C1 segment of cervical spinal cord (tissue), 14 donors: ENCODE measurements at regions not wholly inside any gene's neighbourhood (a gene's known extent, or its start where the extent isn't known, plus 50 kb on each side); places are given as distances from the start of the nearest gene placed in this dataset.
A peak's percentile ranks its signal among the peaks of the same experiment; 100 is the strongest.

Source experiments
- DNase-seq, 14 donors: peaks; one replicate each; lab custom pipeline; 2025; lab: John Stamatoyannopoulos, UW

- no peak for DNase-seq
Observed at GRCh38 chr13:97134364-97135095, 87.6 kb upstream of the MBNL2 start.

- DNase-seq, result no peak
Observed at GRCh38 chr13:97135883-97136282, 86.2 kb upstream of the MBNL2 start.

GRCh38 chr13:97136418-97136817 lies 85.7 kb upstream of the MBNL2 start:
- no peak for DNase-seq

- DNase-seq, result no peak
Observed at GRCh38 chr13:97139691-97140090, 82.4 kb upstream of the MBNL2 start.

DNA sequence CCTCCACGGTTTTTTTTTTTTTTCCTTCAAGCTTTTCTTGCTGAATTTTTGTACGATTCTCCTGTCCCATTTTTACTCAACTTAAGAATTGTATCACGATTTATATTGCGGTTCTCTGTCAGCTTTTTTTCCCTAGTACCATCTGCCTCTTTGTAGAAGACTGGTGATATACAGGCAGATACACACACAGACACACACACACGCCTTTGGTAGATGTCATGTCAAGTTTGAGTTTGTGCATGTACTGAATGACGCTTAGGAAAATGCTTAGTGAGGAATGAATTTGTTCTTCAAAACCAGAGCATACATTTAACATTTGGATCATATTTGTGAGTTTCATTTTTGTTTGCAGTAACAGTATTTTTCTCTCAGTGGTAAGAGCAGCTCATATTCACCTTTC lies 82.0 kb upstream of the MBNL2 start:
- no peak for DNase-seq

DNA sequence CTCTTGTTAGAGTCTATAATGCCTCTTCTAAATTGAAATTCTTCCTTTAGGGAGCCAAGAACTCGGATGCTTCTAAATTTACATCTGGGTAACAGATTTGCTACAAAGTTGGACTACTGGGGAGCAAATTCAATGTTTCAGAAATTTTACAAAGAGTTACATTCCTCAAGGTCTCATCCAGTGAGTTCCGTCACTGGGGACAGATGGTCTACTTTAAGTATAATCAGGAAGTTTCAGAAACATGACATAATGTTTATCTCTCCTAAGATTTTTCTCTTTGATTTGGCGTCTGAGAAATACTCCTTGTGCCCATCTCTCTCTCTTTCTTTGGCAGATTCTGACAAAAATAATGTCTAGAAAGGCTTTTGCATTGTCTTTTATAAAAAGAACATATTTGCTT lies 81.5 kb upstream of the MBNL2 start:
- no peak for DNase-seq

GRCh38 chr13:97141097-97141496 lies 81.0 kb upstream of the MBNL2 start:
- no peak for DNase-seq

DNA sequence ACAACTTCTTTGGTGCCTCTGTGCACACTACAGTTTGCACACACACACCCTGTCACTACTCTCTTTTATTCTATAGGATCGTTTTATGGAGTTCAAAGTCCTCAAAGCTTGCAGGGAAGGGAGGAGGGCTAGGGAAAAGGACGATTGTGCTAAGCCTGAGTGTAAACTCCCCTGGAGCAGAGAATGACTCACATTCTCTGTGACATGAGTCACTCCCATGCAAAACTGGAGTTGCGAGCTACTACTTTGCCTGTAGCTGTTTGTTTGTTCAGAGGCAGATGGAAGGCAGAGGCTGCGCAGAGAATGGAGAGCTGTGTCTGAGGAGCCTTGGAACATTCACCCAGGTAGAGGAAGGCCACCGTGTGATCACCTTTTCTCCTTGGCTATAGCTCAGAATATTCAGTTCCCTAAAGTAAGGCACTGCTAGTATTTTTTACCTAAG lies 80.5 kb upstream of the MBNL2 start:
- DNase-seq, result peak in 3 of 14 donors; percentile 6 to 36 (median 30)

GRCh38 chr13:97142452-97142851 lies 79.7 kb upstream of the MBNL2 start:
- no peak for DNase-seq

- DNase-seq, result no peak
Observed at GRCh38 chr13:97145057-97145456, 77.1 kb upstream of the MBNL2 start.

DNA sequence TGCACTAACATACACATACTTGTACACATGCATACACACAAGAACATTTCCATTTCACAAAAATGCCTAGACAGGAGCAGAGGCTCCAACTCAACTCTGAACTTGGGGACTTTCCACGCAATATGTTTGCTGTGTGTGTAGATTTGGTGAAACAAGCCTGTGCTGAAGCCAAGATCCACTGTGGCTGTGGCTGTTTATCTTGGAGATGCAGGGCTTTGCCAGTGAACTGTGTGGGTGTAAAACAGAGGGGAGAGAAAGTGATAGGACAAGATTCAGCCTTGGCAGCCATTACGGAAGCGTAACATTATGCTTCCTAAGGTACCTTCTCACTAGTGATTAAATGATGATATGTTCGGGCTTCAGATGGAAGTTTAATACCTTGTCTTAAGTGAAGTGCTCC lies 73.2 kb upstream of the MBNL2 start:
- no peak for DNase-seq

DNA sequence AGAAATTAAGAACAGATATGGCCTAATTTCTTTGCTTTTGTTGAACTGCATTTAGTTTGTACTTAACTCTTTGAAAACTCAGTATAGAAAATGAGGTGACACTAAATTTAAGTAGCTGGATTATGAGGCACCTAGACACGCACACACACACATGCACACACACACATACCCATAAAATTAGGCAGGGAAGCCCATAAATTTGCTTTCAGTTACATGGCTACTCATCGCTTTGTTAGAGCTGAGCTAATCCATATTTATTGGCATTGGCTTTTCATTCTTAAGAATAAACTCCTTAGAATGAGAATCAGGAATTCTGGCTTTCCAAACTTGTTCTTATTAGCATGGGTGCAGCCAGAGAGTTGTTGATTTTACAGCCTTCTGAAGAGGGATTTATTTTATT lies 61.7 kb upstream of the MBNL2 start:
- DNase-seq, result no peak

GRCh38 chr13:97161582-97162231 lies 60.4 kb upstream of the MBNL2 start:
- DNase-seq, result no peak

- DNase-seq, result no peak
Observed at GRCh38 chr13:97165502-97166425, 56.4 kb upstream of the MBNL2 start.

DNA sequence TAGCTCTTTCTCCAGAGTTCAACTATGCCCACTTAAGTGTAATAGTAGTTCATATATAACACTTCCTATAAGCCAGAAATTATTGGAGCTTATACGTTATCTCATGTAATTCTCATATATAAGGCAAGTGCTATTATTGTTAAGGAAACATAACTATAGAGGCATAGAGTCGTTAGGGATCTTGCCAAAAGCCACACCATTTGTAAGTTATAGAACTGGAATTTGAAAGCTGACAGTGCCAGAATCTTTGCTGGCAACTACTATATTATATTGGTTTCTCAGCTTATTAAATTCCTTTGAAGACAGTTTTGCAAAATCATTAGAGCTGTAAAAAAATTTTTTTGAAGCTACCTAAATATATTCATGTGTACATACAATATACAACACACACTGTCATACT lies 51.0 kb upstream of the MBNL2 start:
- no peak for DNase-seq
